ENCODE measurements at regions not wholly inside any gene's neighbourhood (a gene's known extent, or its start where the extent isn't known, plus 50 kb on each side); places are given as distances from the start of the nearest gene placed in this dataset.

GRCh38 chr3:190995156-190995555, 132.7 kb upstream of the GMNC start:
- ChIA-PET CTCF (no interaction called here), POLR2A (ENCODE audit: unreplicated experiment) (no interaction called here)
- Histone ChIP-seq H4K8ac (ENCODE audit: low read depth in 2 of 2, low read length in 2 of 2) (no peak overlapping the region), H3K27me3 (ENCODE audit: control insufficient read depth, insufficient read depth, low read length) (no peaks in the 10 kb centered on the region), H3K9ac (ENCODE audit: low read depth, low read length) (no peak overlapping the region), H4K5ac (ENCODE audit: low read depth, low read length) (no peak overlapping the region), H3K4ac (ENCODE audit: low read depth, low read length) (no peak overlapping the region), H2AFZ (replicated peaks; ENCODE audit: low read length, poor library complexity) (no peak overlapping the region), H3K9me3 (ENCODE audit: control insufficient read depth, insufficient read depth, low read length) (no peaks in the 10 kb centered on the region), H2BK20ac (ENCODE audit: low read depth, low read length) (no peak overlapping the region), H2BK120ac (ENCODE audit: low read depth, low read length) (no peak overlapping the region), H2BK5ac (ENCODE audit: low read depth, low read length, poor library complexity, severe bottlenecking) (no peak overlapping the region), H2BK15ac (ENCODE audit: low read depth, low read length) (no peak overlapping the region), H3K56ac (ENCODE audit: extremely low read depth, insufficient read depth, low read length) (no peak overlapping the region), H3K36me3 (ENCODE audit: control insufficient read depth, insufficient read depth, low read length) (no peaks in the 10 kb centered on the region), H3K79me1 (ENCODE audit: low read depth in 1 of 2, low read length in 2 of 2) (no peaks in the 10 kb centered on the region), H3K18ac (ENCODE audit: low read depth, low read length) (no peak overlapping the region), H2AK9ac (replicated peaks; ENCODE audit: low read depth, low read length, poor library complexity) (no peak overlapping the region), H3K4me3 (ENCODE audit: insufficient read depth, low read depth, low read length) (no peak overlapping the region), H3K27ac (ENCODE audit: insufficient read depth, low read length) (no peak overlapping the region), H3K4me2 (ENCODE audit: low read depth, low read length) (no peak overlapping the region), H3K4me1 (ENCODE audit: control insufficient read depth, insufficient read depth, low read length) (peaks cover 1% of the 10 kb centered on the region; the same call in 1 of the 2 replicates), H3K14ac (replicated peaks; ENCODE audit: low read depth, low read length) (no peak overlapping the region), H4K91ac (ENCODE audit: insufficient read depth, low read depth, low read length) (no peak overlapping the region), H3K23ac (ENCODE audit: low read depth, low read length) (no peak overlapping the region), H2AK5ac (ENCODE audit: low read depth, low read length) (no peak overlapping the region), H4K20me1 (ENCODE audit: insufficient read depth, low read length) (no peaks in the 10 kb centered on the region), H3K9me1 (ENCODE audit: insufficient read depth, low read length) (no peaks in the 10 kb centered on the region)
- DNase-seq (no peak), ATAC-seq (ENCODE audit: low read depth) (no peak)
- no TSS peak for BruUV-seq (replicated peaks)
- intact Hi-C loops (cut with micrococcal nuclease): no loop called here
- in situ Hi-C loops (cut with MboI; ENCODE audit: low sequenced_read_pairs): no loop called here
- dilution Hi-C loops (cut with HindIII; ENCODE audit: low sequenced_read_pairs, unreplicated experiment): no loop called here
- no CpG with 5 or more reads among the region's 1 CpG for WGBS, 2 experiments (ENCODE audit: extremely low coverage in 2 of 2, insufficient read length in 1 of 2)
- no peak for TF ChIP-seq RFX5 (IDR thresholded peaks at IDR 0.05; ENCODE audit: low read depth, low read length)

Measured in IMR-90 (cell line).